Panc1 (cell line): ENCODE measurements at regions not wholly inside any gene's neighbourhood (a gene's known extent, or its start where the extent isn't known, plus 50 kb on each side); places are given as distances from the start of the nearest gene placed in this dataset.

Experiments used
- ATAC-seq: fragments of 200-7000 bp; cut with Tn5 transposase; 2 replicates; pipeline ENCODE4 v1.9.1; 2020; ENCODE audit warnings: mild to moderate bottlenecking, moderate library complexity
- BruUV-seq: library from RNA; stranded (reverse); fragments of 400-500 nt; replicated peaks from 2 replicates; lab custom pipeline; 2021; lab: Mats Ljungman, UMichigan
- CTCF ChIA-PET: fragments of 300-600 bp; sonication (Branson Sonifier 250); formaldehyde crosslinking; loops from one replicate; lab custom pipeline; 2022; ENCODE audit warnings: antibody characterized with exemption; lab: Charles Lee
- POLR2A ChIA-PET: fragments of 300-600 bp; sonication (Branson Sonifier 250); formaldehyde crosslinking; loops from one replicate; lab custom pipeline; 2022; ENCODE audit warnings: antibody characterized with exemption; lab: Charles Lee
- DNase-seq: peaks from one replicate; pipeline ENCODE4 v3.0.0-alpha.2; 2010; ENCODE audit warnings: low read depth, low spot score
- H3K27ac ChIP-seq: 2 replicates; pipeline ENCODE4 v1.5.1; 2011; ENCODE audit warnings: mild to moderate bottlenecking, low read length, inconsistent platforms
- H3K27me3 ChIP-seq: fragments of 200-500 bp; sonication (Bioruptor generic); 2 replicates; pipeline ENCODE4 v1.6.0; 2014; ENCODE audit warnings: low read length, inconsistent platforms; ENCODE audit not compliant: control insufficient read depth, insufficient read depth
- H3K36me3 ChIP-seq: fragments of 200-500 bp; sonication (Bioruptor generic); 2 replicates; pipeline ENCODE4 v1.5.1; 2014; ENCODE audit warnings: inconsistent platforms, mild to moderate bottlenecking, low read length, moderate library complexity; ENCODE audit not compliant: control insufficient read depth, insufficient read depth
- H3K4me1 ChIP-seq: 2 replicates; pipeline ENCODE4 v1.5.1; 2011; ENCODE audit warnings: inconsistent platforms, mild to moderate bottlenecking, low read length, moderate library complexity; ENCODE audit not compliant: control insufficient read depth, insufficient read depth
- H3K4me3 ChIP-seq, 2 experiments: 2 replicates each; pipeline ENCODE4 v1.5.1; 2011 to 2012; ENCODE audit warnings: low read depth in 2 of 2, low read length in 2 of 2, mild to moderate bottlenecking in 2 of 2, inconsistent platforms in 1 of 2, moderate library complexity in 1 of 2
- H3K9me3 ChIP-seq: fragments of 200-500 bp; sonication (Bioruptor generic); 2 replicates; pipeline ENCODE4 v1.5.1; 2014; ENCODE audit warnings: low read depth, mild to moderate bottlenecking, inconsistent platforms, low read length, moderate library complexity; ENCODE audit not compliant: control insufficient read depth, insufficient read depth
- POLR2AphosphoS5 ChIP-seq: IDR thresholded peaks from 2 replicates; pipeline ENCODE4 v1.6.1; 2012; ENCODE audit warnings: mild to moderate bottlenecking, low read depth, low read length, moderate library complexity
- SIN3A ChIP-seq: IDR thresholded peaks from 2 replicates; pipeline ENCODE4 v1.6.1; 2012; ENCODE audit warnings: low read depth, mild to moderate bottlenecking, low read length, moderate library complexity, borderline replicate concordance; ENCODE audit not compliant: insufficient read depth
- TCF7L2 ChIP-seq: IDR thresholded peaks from 2 replicates; pipeline ENCODE4 v1.6.1; 2011; ENCODE audit warnings: mild to moderate bottlenecking, low read depth, low read length, inconsistent platforms
- in situ Hi-C: cut with HindIII; loops from 2 replicates; pipeline ENCODE4 v1.10.0; 2016; ENCODE audit warnings: low sequenced_read_pairs, low pct_unique_long_range_greater_than_20kb
- intact Hi-C: fragments of 100-400 bp; cut with micrococcal nuclease; formaldehyde crosslinking; loops from one replicate; pipeline ENCODE4 v1.10.0; 2022; ENCODE audit not compliant: unreplicated experiment
- TF ChIP-seq, protein P1 (sequence below), 2 experiments: IDR thresholded peaks; 2 replicates each; pipeline ENCODE4 v1.6.1; 2011 to 2012; ENCODE audit warnings: low read depth in 2 of 2, control low read depth in 1 of 2, low read length in 1 of 2, mild to moderate bottlenecking in 1 of 2, moderate library complexity in 1 of 2; ENCODE audit not compliant: insufficient read depth in 1 of 2
- TF ChIP-seq, protein P2 (sequence below): fragments of 450-650 bp; IDR thresholded peaks from 2 replicates; pipeline ENCODE4 v1.5.1; 2017; ENCODE audit warnings: mild to moderate bottlenecking

DNA sequence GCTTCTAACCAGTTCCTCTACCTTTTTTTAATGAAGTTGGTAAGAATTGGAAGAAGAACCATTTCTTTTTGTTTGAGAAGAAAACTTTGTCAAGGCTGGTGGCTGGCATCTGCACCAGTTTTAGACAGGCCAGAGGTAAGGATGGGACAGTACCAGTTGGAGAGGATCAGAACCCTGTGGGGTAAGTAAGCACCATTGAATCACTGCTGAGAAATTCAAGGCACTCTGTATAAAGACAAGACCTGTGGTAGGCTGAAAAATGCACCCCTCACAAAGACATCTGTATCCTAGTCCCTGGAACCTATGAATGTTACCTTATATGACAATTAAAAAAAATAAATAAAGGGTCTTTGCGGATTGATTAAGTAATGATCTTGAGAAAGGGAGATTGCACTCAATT lies 166.7 kb upstream of the NRP1 start:
- no peak overlapping the region for H3K4me3 ChIP-seq
- ChIA-PET CTCF (no interaction called here), POLR2A (no interaction called here)
- H3K27me3 ChIP-seq, result no peaks in the 10 kb centered on the region
- no peak overlapping the region for H3K27ac ChIP-seq
- H3K9me3 ChIP-seq, result no peaks in the 10 kb centered on the region
- TF ChIP-seq, protein P1, sequence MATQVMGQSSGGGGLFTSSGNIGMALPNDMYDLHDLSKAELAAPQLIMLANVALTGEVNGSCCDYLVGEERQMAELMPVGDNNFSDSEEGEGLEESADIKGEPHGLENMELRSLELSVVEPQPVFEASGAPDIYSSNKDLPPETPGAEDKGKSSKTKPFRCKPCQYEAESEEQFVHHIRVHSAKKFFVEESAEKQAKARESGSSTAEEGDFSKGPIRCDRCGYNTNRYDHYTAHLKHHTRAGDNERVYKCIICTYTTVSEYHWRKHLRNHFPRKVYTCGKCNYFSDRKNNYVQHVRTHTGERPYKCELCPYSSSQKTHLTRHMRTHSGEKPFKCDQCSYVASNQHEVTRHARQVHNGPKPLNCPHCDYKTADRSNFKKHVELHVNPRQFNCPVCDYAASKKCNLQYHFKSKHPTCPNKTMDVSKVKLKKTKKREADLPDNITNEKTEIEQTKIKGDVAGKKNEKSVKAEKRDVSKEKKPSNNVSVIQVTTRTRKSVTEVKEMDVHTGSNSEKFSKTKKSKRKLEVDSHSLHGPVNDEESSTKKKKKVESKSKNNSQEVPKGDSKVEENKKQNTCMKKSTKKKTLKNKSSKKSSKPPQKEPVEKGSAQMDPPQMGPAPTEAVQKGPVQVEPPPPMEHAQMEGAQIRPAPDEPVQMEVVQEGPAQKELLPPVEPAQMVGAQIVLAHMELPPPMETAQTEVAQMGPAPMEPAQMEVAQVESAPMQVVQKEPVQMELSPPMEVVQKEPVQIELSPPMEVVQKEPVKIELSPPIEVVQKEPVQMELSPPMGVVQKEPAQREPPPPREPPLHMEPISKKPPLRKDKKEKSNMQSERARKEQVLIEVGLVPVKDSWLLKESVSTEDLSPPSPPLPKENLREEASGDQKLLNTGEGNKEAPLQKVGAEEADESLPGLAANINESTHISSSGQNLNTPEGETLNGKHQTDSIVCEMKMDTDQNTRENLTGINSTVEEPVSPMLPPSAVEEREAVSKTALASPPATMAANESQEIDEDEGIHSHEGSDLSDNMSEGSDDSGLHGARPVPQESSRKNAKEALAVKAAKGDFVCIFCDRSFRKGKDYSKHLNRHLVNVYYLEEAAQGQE (IDR thresholded peaks at IDR 0.05; ENCODE audit: insufficient read depth in 1 of 2, low read depth in 2 of 2, low read length in 1 of 2), result no peak
- no peak for TF ChIP-seq SIN3A
- no peak for TF ChIP-seq POLR2AphosphoS5
- intact Hi-C loops (no loop called here), in situ Hi-C loops (no loop called here)
- no peaks in the 10 kb centered on the region for H3K4me1 ChIP-seq
- ATAC-seq (no peak), DNase-seq (no peak)
- BruUV-seq, result no TSS peak
- no peaks in the 10 kb centered on the region for H3K36me3 ChIP-seq

DNA sequence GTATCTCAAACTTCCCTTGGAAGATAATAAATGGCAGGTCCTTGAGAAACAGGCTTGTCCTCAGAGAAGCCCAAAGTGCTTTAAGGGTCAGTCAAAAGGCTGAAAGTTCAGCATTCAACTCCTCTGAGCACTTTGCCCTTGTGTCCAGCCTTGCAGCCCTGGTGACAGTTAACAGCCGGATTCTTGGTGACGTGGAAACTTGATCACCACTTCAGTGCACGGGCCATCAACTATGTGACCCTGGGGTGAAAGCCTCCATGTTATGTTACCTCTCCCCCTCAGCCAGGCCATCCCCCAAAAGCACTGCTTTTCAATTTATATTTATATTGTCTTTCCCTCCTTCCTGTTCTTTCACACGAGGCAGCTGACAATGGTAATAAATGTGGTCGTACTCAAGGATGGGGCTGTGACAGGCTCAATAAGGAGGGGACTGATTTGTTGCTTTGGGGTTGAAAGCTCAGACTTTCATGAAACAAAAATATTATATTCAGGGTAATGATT lies 164.0 kb upstream of the NRP1 start:
- Histone ChIP-seq H3K9me3 (no peaks in the 10 kb centered on the region), H3K4me3 (no peak overlapping the region), H3K27me3 (no peaks in the 10 kb centered on the region), H3K36me3 (no peaks in the 10 kb centered on the region), H3K4me1 (no peaks in the 10 kb centered on the region), H3K27ac (no peak overlapping the region)
- TF ChIP-seq SIN3A, result no peak
- TF ChIP-seq TCF7L2, result no peak
- TF ChIP-seq POLR2AphosphoS5, result no peak
- TF ChIP-seq, protein P1 (IDR thresholded peaks at IDR 0.05; ENCODE audit: insufficient read depth in 1 of 2, low read depth in 2 of 2, low read length in 1 of 2), result no peak
- TF ChIP-seq, protein P2, sequence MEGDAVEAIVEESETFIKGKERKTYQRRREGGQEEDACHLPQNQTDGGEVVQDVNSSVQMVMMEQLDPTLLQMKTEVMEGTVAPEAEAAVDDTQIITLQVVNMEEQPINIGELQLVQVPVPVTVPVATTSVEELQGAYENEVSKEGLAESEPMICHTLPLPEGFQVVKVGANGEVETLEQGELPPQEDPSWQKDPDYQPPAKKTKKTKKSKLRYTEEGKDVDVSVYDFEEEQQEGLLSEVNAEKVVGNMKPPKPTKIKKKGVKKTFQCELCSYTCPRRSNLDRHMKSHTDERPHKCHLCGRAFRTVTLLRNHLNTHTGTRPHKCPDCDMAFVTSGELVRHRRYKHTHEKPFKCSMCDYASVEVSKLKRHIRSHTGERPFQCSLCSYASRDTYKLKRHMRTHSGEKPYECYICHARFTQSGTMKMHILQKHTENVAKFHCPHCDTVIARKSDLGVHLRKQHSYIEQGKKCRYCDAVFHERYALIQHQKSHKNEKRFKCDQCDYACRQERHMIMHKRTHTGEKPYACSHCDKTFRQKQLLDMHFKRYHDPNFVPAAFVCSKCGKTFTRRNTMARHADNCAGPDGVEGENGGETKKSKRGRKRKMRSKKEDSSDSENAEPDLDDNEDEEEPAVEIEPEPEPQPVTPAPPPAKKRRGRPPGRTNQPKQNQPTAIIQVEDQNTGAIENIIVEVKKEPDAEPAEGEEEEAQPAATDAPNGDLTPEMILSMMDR, result no peak
- ChIA-PET POLR2A (no interaction called here), CTCF (interaction anchor here (0.6 kb wide), 1 partner anchor 13 kb away, joined by 9 read pairs; no protein-coding TSS in a partner anchor)
- DNase-seq, result no peak
- intact Hi-C loops, result no loop called here
- no peak for ATAC-seq
- in situ Hi-C loops, result no loop called here
- no TSS peak for BruUV-seq
